GM12878 (cell line): ENCODE measurements at regions not wholly inside any gene's neighbourhood (a gene's known extent, or its start where the extent isn't known, plus 50 kb on each side); places are given as distances from the start of the nearest gene placed in this dataset.
"Not testable (repeated sequence)": the region's sequence is repeated elsewhere in the genome, so short reads cannot be mapped to it uniquely, and the experiment has no call there.

ENCODE experiments used
- ESRRA ChIP-seq: IDR thresholded peaks from 2 replicates; pipeline ENCODE4 v1.6.1; 2012; ENCODE audit warnings: mild to moderate bottlenecking, low read length, improper control_type of control experiment
- MXI1 ChIP-seq: fragments of 150-350 bp; IDR thresholded peaks from 2 replicates; pipeline ENCODE4 v1.6.1; 2011; ENCODE audit warnings: low read depth, mild to moderate bottlenecking, inconsistent platforms, low read length, improper control_type of control experiment
- RAD51 ChIP-seq: fragments of 450-650 bp; IDR thresholded peaks from 2 replicates; pipeline ENCODE4 v1.6.1; 2016; ENCODE audit warnings: moderate library complexity, mild to moderate bottlenecking, inconsistent platforms
- TF ChIP-seq, protein P1 (sequence below): fragments of 450-650 bp; IDR thresholded peaks from 2 replicates; pipeline ENCODE4 v1.6.1; 2016; ENCODE audit warnings: mild to moderate bottlenecking

- not testable (repeated sequence) for TF ChIP-seq MXI1, RAD51, ESRRA
- TF ChIP-seq, protein P1, sequence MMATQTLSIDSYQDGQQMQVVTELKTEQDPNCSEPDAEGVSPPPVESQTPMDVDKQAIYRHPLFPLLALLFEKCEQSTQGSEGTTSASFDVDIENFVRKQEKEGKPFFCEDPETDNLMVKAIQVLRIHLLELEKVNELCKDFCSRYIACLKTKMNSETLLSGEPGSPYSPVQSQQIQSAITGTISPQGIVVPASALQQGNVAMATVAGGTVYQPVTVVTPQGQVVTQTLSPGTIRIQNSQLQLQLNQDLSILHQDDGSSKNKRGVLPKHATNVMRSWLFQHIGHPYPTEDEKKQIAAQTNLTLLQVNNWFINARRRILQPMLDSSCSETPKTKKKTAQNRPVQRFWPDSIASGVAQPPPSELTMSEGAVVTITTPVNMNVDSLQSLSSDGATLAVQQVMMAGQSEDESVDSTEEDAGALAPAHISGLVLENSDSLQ, result not testable (repeated sequence)
Observed at GRCh38 chr3:106486945-106487639, 618.3 kb upstream of the CBLB start.
